B cell (primary cell): ENCODE measurements at regions not wholly inside any gene's neighbourhood (a gene's known extent, or its start where the extent isn't known, plus 50 kb on each side); places are given as distances from the start of the nearest gene placed in this dataset.
A peak's percentile ranks its signal among the peaks of the same experiment; 100 is the strongest.

ENCODE experiments used
- ATAC-seq: fragments of 200-7000 bp; cut with Tn5 transposase; one replicate; pipeline ENCODE4 v1.10.0; 2021; ENCODE audit warnings: low read depth, mild to moderate bottlenecking, moderate number of reproducible peaks, moderate library complexity
- CTCF ChIA-PET: fragments of 350-600 bp; sonication (Branson Sonifier 250); formaldehyde crosslinking; loops from one replicate; lab custom pipeline; 2021; ENCODE audit warnings: antibody characterized with exemption, inconsistent platforms; lab: Charles Lee
- POLR2A ChIA-PET: fragments of 350-600 bp; sonication (Branson Sonifier 250); formaldehyde crosslinking; loops from one replicate; lab custom pipeline; 2021; ENCODE audit warnings: antibody characterized with exemption; lab: Charles Lee
- DNase-seq: peaks from one replicate; pipeline ENCODE4 v3.0.0; 2013
- H2AFZ ChIP-seq: 2 replicates; pipeline ENCODE4 v1.6.1; 2012; ENCODE audit warnings: mild to moderate bottlenecking, low read depth, low read length; ENCODE audit not compliant: insufficient read depth, poor library complexity, severe bottlenecking
- H3K27ac ChIP-seq, 2 donors: 1 replicate in 1 of 2; 2 replicates in 1 of 2; pipeline ENCODE4 v1.5.1; 2012 to 2013; ENCODE audit warnings: low read length in 2 of 2, mild to moderate bottlenecking in 2 of 2, moderate library complexity in 1 of 2
- H3K27me3 ChIP-seq, 4 experiments: fragments of 200-600 bp in 1 of 4; sonication (generic) in 1 of 4; replicated peaks in 1 of 4; 1 replicate in 2 of 4; 2 replicates in 2 of 4; pipeline versions ENCODE4 v1.6.1 to v1.7.0; 2013 to 2016; ENCODE audit warnings: low read length in 3 of 4, mild to moderate bottlenecking in 2 of 4, mixed read lengths in 1 of 4, moderate library complexity in 1 of 4; ENCODE audit not compliant: insufficient read depth in 4 of 4, control insufficient read depth in 3 of 4; ENCODE audit errors: control extremely low read depth in 1 of 4
- H3K36me3 ChIP-seq, 2 experiments: replicated peaks in 1 of 2; 1 replicate in 1 of 2; 2 replicates in 1 of 2; pipeline versions ENCODE4 v1.6.1 to v1.7.1; 2013; ENCODE audit warnings: low read length in 1 of 2; ENCODE audit not compliant: insufficient read depth in 2 of 2, control insufficient read depth in 1 of 2; ENCODE audit errors: control extremely low read depth in 1 of 2, extremely low read depth in 1 of 2
- H3K4me1 ChIP-seq, 2 donors: fragments of 200-600 bp in 1 of 2; sonication (generic) in 1 of 2; 1 replicate in 1 of 2; 2 replicates in 1 of 2; pipeline versions ENCODE4 v1.5.1 to v1.6.1; 2013 to 2017; ENCODE audit warnings: low read length in 2 of 2; ENCODE audit not compliant: control insufficient read depth in 2 of 2, insufficient read depth in 2 of 2
- H3K4me2 ChIP-seq: replicated peaks from 2 replicates; pipeline ENCODE3; 2012; ENCODE audit warnings: mild to moderate bottlenecking, low read depth, low read length; ENCODE audit not compliant: poor library complexity, severe bottlenecking
- H3K4me3 ChIP-seq, 5 experiments: fragments of 200-600 bp in 1 of 5; sonication (generic) in 1 of 5; 1 replicate in 3 of 5; 2 replicates in 2 of 5; pipeline versions ENCODE4 v1.5.1 to v1.7.0; 2011 to 2016; ENCODE audit warnings: low read length in 4 of 5, mild to moderate bottlenecking in 4 of 5, low read depth in 2 of 5, control low read depth in 1 of 5, moderate library complexity in 1 of 5; ENCODE audit not compliant: insufficient read depth in 1 of 5; ENCODE audit errors: control extremely low read depth in 1 of 5, extremely low read depth in 1 of 5
- H3K79me2 ChIP-seq: fragments of 200-600 bp; sonication (generic); one replicate; pipeline ENCODE4 v1.6.0; 2016; ENCODE audit warnings: low read length; ENCODE audit not compliant: control insufficient read depth, insufficient read depth
- H3K9ac ChIP-seq: fragments of 200-600 bp; sonication (generic); 2 replicates; pipeline ENCODE4 v1.6.1; 2017; ENCODE audit warnings: mild to moderate bottlenecking, low read length, moderate library complexity
- H3K9me3 ChIP-seq, 3 donors: one replicate each; pipeline versions ENCODE4 v1.6.1 to v1.7.1; 2013; ENCODE audit warnings: low read length in 2 of 3; ENCODE audit not compliant: control insufficient read depth in 2 of 3, insufficient read depth in 1 of 3; ENCODE audit errors: control extremely low read depth in 1 of 3
- H4K20me1 ChIP-seq: 2 replicates; pipeline ENCODE4 v1.6.0; 2012; ENCODE audit warnings: mild to moderate bottlenecking, low read length; ENCODE audit not compliant: insufficient read depth, control insufficient read depth, poor library complexity, severe bottlenecking
- H3K27ac Mint-ChIP-seq: one replicate; pipeline ENCODE4 v1.8.0; 2021; ENCODE audit warnings: mixed read lengths
- H3K27me3 Mint-ChIP-seq: one replicate; pipeline ENCODE4 v1.8.0; 2021; ENCODE audit warnings: mixed read lengths
- H3K4me1 Mint-ChIP-seq: one replicate; pipeline ENCODE4 v1.8.0; 2021; ENCODE audit warnings: mixed read lengths
- H3K4me3 Mint-ChIP-seq: one replicate; pipeline ENCODE4 v1.8.0; 2021; ENCODE audit warnings: mixed read lengths
- H3K9me3 Mint-ChIP-seq: one replicate; pipeline ENCODE4 v1.8.0; 2022; ENCODE audit warnings: mixed read lengths; ENCODE audit not compliant: insufficient read depth
- EZH2 ChIP-seq: IDR thresholded peaks from 2 replicates; pipeline ENCODE4 v1.6.1; 2012; ENCODE audit warnings: borderline replicate concordance, low read depth, mild to moderate bottlenecking, moderate library complexity, low read length; ENCODE audit not compliant: insufficient read depth, poor library complexity, severe bottlenecking
- WGBS: methylation state at CpG from one replicate; pipeline ENCODE4 v1.1.5; 2013; ENCODE audit warnings: missing lambda C conversion rate; ENCODE audit not compliant: insufficient coverage; 5-methylcytosine and 5-hydroxymethylcytosine counted together
- intact Hi-C: fragments of 100-400 bp; cut with micrococcal nuclease; formaldehyde crosslinking; loops from one replicate; pipeline ENCODE4 v1.10.0; 2022
- TF ChIP-seq, protein P1 (sequence below): fragments of 200-600 bp; IDR thresholded peaks from one replicate; pipeline ENCODE4 v1.8.0; 2022; ENCODE audit warnings: antibody characterized with exemption, mild to moderate bottlenecking

DNA sequence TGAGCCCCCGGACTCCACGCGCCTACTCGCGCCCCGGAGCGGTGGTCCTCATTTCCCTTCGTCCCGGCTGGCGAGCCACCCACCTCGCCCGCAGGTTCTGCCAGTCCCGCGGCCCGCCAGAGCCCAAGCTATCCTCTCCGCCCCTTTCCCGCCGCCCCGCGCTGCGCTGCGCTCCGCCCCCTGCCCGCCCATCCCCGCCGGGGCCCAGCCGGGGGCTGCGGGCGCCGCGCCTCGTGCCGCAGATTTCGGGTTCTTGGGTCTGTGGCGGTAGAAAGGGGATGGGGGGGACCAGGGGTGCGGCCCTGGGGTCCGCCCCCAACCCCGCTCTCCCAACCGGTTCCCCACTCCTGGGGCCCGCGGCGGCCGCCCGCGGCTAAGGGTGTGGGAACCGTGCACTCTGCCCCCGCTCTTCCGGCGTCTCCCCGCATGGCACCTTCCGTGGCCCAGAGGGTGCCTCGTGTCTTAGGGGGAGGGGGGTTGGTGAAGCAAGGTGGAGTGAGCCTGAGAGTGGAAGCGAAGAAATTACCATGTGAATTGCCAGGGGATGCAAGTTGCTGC, 650.8 kb upstream of the DIPK2B start:
- peak overlapping the region; percentile 62 for H2AFZ ChIP-seq
- Mint-ChIP-seq H3K27ac (no peak overlapping the region), H3K27me3 (peaks cover 16% of the 10 kb centered on the region), H3K4me1 (peaks cover 15% of the 10 kb centered on the region), H3K9me3 (no peaks in the 10 kb centered on the region), H3K4me3 (peak overlapping the region; percentile 86)
- DNase-seq (peak; percentile 33), ATAC-seq (peak; percentile 39)
- H3K79me2 ChIP-seq, result no peaks in the 10 kb centered on the region
- CTCF ChIA-PET, result no interaction called here
- WGBS, result 0% methylated on average over 17 of the region's 53 CpGs
- peaks cover 0 to 4% (median 3%) of the 10 kb centered on the region in 4 experiments for H3K27me3 ChIP-seq
- no peak for TF ChIP-seq EZH2
- TF ChIP-seq, protein P1, sequence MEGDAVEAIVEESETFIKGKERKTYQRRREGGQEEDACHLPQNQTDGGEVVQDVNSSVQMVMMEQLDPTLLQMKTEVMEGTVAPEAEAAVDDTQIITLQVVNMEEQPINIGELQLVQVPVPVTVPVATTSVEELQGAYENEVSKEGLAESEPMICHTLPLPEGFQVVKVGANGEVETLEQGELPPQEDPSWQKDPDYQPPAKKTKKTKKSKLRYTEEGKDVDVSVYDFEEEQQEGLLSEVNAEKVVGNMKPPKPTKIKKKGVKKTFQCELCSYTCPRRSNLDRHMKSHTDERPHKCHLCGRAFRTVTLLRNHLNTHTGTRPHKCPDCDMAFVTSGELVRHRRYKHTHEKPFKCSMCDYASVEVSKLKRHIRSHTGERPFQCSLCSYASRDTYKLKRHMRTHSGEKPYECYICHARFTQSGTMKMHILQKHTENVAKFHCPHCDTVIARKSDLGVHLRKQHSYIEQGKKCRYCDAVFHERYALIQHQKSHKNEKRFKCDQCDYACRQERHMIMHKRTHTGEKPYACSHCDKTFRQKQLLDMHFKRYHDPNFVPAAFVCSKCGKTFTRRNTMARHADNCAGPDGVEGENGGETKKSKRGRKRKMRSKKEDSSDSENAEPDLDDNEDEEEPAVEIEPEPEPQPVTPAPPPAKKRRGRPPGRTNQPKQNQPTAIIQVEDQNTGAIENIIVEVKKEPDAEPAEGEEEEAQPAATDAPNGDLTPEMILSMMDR, result no peak
- intact Hi-C loops, result no loop called here
- H4K20me1 ChIP-seq, result no peaks in the 10 kb centered on the region
- H3K4me3 ChIP-seq, result peak overlapping the region in 3 of 5 experiments; percentile 46 to 64 (median 54)
- H3K36me3 ChIP-seq, result no peaks in the 10 kb centered on the region
- POLR2A ChIA-PET, result no interaction called here
- H3K4me2 ChIP-seq, result peak overlapping the region; percentile 90
- H3K4me1 ChIP-seq, result peaks cover 12 to 17% of the 10 kb centered on the region in 2 donors
- H3K27ac ChIP-seq, result no peak overlapping the region
- peak overlapping the region; percentile 67 for H3K9ac ChIP-seq
- H3K9me3 ChIP-seq, result no peaks in the 10 kb centered on the region

DNA sequence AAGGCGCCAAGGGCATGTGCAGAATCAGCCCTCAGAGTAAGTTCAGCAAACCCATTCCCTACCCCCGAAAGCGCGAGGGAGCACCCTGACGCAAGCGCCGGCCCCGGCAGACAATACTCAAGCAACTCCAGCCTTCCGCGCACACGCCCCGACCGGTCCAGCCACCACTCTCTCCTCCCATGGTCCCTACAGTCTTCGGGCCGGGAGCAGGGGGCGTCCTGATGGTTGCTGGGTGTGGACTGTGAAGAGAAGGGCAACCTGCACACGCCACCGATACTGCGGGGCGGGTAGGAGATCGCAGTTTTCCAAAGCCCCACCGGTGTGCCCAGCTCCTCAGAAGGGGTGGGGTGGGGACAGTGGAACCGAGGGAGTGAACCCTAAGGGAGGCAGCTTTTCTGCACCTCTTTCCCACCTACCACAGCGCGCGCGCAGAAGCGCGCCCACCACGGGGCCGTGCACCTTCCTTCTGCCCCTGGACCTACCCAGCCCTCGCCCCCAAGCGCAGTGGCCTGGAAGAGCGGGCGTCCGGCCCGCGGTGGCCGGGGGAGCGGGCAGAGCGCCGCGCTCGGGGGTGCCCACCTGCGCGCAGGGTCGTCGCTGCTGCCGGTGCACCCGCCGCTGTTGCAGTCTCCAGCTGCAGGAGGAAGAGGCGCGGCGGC, 650.2 kb upstream of the DIPK2B start:
- under 1% methylated on average over 25 of the region's 54 CpGs for WGBS
- POLR2A ChIA-PET, result no interaction called here
- DNase-seq (peak; percentile 34), ATAC-seq (no peak)
- peaks cover 12 to 17% of the 10 kb centered on the region in 2 donors for H3K4me1 ChIP-seq
- peak overlapping the region; percentile 38 to 69 (median 54) for H3K4me3 ChIP-seq
- CTCF ChIA-PET, result interaction anchor here (1.1 to 4.2 kb wide), 2 partner anchors 49 to 335 kb away, joined by 3 to 23 read pairs; no protein-coding TSS in a partner anchor
- H3K9me3 Mint-ChIP-seq, result no peaks in the 10 kb centered on the region
- H3K9me3 ChIP-seq, result no peaks in the 10 kb centered on the region
- peak overlapping the region; percentile 67 for H3K9ac ChIP-seq
- peaks cover 15% of the 10 kb centered on the region for H3K4me1 Mint-ChIP-seq
- H3K27ac ChIP-seq, result no peak overlapping the region
- H3K27me3 Mint-ChIP-seq, result peaks cover 16% of the 10 kb centered on the region
- H3K4me3 Mint-ChIP-seq, result peak overlapping the region; percentile 92
- H3K36me3 ChIP-seq, result no peaks in the 10 kb centered on the region
- peak overlapping the region; percentile 90 for H3K4me2 ChIP-seq
- intact Hi-C loops, result no loop called here
- no peaks in the 10 kb centered on the region for H3K79me2 ChIP-seq
- H4K20me1 ChIP-seq, result no peaks in the 10 kb centered on the region
- peaks cover 0 to 4% (median 3%) of the 10 kb centered on the region in 4 experiments for H3K27me3 ChIP-seq
- peak overlapping the region; percentile 62 for H2AFZ ChIP-seq
- H3K27ac Mint-ChIP-seq, result no peak overlapping the region
- no peak for TF ChIP-seq EZH2
- TF ChIP-seq, protein P1, result no peak
